Urinary bladder (tissue), 3 donors: ENCODE measurements at regions not wholly inside any gene's neighbourhood (a gene's known extent, or its start where the extent isn't known, plus 50 kb on each side); places are given as distances from the start of the nearest gene placed in this dataset.

Source experiments
- DNase-seq: peaks from one replicate; pipeline ENCODE4 v3.0.0-alpha.2; 2015; ENCODE audit errors: extremely low spot score
- H3K27ac ChIP-seq: one replicate; pipeline ENCODE4 v1.5.1; 2013; ENCODE audit warnings: low read depth, mild to moderate bottlenecking, moderate library complexity
- H3K36me3 ChIP-seq: one replicate; pipeline ENCODE4 v1.6.1; 2013; ENCODE audit warnings: mild to moderate bottlenecking, moderate library complexity; ENCODE audit not compliant: insufficient read depth
- H3K4me1 ChIP-seq: one replicate; pipeline ENCODE4 v1.6.1; 2013; ENCODE audit warnings: mild to moderate bottlenecking, moderate library complexity; ENCODE audit not compliant: insufficient read depth
- H3K4me3 ChIP-seq: one replicate; pipeline ENCODE4 v1.5.1; 2013; ENCODE audit warnings: low read depth, low read length
- WGBS: extraction: QIAGEN DNeasy Blood & Tissue Kit; methylation state at CpG from one replicate; pipeline ENCODE4 v1.1.7; 2013; 5-methylcytosine and 5-hydroxymethylcytosine counted together
- donor health status: healthy with polysubstance abuse.
- donor health status: healthy.

DNA sequence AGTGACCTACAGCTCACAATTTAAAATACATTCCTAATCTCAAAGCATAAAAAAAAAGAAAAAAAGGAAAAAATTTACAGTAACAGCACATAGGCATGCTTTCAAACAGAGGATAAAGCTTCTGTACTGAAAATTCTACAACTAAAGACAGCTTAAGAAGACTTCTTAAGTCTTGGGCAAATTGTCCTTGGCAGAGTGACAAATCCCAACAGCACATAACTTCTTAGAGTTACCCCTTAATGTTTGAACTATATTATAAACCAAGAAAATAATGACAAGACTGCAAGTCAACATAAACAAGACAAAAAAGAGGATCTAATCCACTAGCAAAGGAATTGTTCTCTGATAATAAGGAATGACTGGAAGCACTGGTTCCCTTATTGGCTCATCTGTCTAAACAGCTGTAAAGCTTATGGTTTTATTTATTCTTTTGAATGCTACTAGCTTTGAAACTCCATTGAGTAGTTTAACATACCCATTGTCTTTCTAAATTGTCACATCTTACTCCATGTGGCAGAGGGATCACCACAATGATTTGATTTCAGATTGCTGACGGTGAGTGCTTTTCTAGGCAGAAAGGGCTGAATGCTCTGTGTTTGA lies 1576.8 kb upstream of the GOT2 start:
- DNase-seq: no peak
- Histone ChIP-seq H3K27ac (no peak overlapping the region), H3K4me1 (no peaks in the 10 kb centered on the region), H3K36me3 (no peaks in the 10 kb centered on the region), H3K4me3 (no peak overlapping the region)
- 69% methylated on average over 1 of the region's 1 CpG for WGBS

DNA sequence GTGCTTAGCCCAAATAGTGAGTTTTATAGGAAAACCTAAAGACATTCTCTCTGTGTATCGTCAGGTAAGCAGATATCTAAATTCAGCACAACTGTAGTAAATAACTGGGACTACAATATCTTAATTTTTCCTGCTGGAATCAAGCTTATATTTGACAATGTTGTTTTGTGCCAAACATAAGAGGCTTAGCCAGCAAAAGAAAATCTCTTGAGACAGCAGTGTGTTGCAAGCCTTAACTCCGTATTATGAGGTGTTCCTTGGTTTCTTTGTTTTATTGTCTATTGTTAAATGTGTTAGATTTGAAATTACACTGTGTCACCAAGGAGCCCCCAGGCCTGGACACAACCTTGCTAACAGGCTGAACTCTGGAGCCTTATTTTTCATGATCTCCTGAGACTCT lies 1570.6 kb upstream of the GOT2 start:
- WGBS: 57% methylated on average over 2 of the region's 2 CpGs
- no peak overlapping the region for H3K27ac ChIP-seq
- no peak for DNase-seq
- no peaks in the 10 kb centered on the region for H3K4me1 ChIP-seq
- H3K4me3 ChIP-seq: no peak overlapping the region
- H3K36me3 ChIP-seq: no peaks in the 10 kb centered on the region

DNA sequence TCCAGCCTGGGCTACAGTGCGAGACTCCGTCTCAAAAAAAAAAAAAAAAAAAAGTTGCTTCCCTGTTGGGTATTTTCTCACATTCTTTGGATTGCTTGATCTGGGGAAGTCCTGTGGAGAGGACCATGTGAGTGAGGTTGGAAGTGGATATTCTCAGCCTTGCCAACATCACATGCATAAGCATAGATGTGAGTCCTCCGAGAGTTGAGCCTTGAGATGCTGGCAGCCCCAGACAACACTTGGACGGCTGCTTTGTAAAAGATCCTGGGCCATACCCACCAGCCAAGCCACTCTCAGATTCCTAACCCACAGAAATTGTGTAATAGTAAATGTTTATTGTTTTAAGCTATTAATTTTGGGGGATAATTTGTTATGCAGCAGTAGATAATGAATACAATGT lies 1570.0 kb upstream of the GOT2 start:
- Histone ChIP-seq H3K4me1 (no peaks in the 10 kb centered on the region), H3K36me3 (no peaks in the 10 kb centered on the region), H3K27ac (no peak overlapping the region), H3K4me3 (no peak overlapping the region)
- 93% methylated on average over 4 of the region's 4 CpGs for WGBS
- DNase-seq: no peak

DNA sequence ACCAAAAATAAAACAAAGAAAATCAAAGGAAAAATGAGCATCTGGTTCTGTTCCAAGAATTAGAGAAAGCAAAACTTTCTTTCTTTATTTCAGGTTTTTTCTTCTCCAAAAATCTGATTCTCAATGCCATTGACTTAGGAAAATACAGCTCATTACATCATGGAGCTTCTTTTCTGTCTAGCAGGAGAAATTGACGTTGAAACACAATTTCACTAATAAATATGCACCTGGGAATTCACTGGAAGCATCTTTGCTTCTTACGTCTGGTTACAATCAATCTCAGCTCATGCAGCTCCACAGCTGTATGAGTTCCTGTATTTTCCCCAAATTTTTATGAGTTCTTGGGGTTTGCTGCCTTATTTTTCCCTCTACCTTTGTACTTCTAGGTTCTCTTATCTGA lies 1568.6 kb upstream of the GOT2 start:
- H3K36me3 ChIP-seq: no peaks in the 10 kb centered on the region
- H3K27ac ChIP-seq: no peak overlapping the region
- H3K4me1 ChIP-seq: no peaks in the 10 kb centered on the region
- no peak for DNase-seq
- 58% methylated on average over 2 of the region's 2 CpGs for WGBS
- no peak overlapping the region for H3K4me3 ChIP-seq

DNA sequence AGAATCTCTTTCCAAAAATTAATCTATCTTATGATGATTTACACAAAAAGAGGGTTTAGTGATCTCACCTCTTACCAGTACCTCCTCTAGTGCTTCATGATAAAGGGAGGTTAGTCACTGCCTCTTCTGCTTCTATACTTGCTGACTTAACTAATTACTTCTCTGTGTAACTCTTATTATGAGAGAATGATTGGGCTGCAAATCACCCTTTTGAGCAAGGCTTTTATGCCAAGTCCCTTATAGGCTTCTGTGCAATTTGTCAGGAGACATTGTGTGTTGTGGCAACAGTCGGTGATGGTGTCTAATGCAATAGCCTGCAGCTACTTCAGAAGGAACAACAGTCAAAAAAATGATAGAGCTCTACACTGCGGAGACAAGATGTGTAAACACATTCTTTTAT lies 1568.1 kb upstream of the GOT2 start:
- no peak for DNase-seq
- WGBS: 64% methylated on average over 2 of the region's 2 CpGs
- Histone ChIP-seq H3K36me3 (no peaks in the 10 kb centered on the region), H3K4me3 (no peak overlapping the region), H3K4me1 (no peaks in the 10 kb centered on the region), H3K27ac (no peak overlapping the region)

DNA sequence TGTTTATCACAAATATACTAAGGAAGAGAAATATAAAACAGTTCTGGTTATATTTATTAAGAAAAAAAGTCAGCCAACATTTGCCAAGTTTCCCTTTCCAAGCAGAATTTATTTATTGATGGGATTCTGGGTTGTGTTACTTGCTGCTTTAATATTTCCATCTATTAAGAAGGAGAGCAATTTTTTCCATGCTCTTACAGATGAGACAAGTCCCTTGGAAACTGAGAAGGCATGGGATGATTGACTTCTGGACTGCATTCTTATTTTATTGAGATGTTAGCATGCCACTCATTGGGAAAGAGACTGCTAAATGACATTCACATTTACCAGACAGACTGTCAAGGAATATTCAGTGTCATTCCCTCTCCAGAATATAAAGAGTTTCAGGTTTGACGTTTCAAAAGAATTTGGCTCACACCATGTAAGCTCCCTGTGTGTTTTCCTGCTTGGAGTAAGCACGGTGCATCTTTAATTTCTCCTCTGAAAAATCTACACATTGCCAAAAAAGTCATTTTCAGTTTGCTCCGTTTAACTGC lies 1565.2 kb upstream of the GOT2 start:
- no peak overlapping the region for H3K27ac ChIP-seq
- DNase-seq: no peak
- H3K4me3 ChIP-seq: no peak overlapping the region
- H3K4me1 ChIP-seq: no peaks in the 10 kb centered on the region
- 71% methylated on average over 3 of the region's 3 CpGs for WGBS
- H3K36me3 ChIP-seq: no peaks in the 10 kb centered on the region

DNA sequence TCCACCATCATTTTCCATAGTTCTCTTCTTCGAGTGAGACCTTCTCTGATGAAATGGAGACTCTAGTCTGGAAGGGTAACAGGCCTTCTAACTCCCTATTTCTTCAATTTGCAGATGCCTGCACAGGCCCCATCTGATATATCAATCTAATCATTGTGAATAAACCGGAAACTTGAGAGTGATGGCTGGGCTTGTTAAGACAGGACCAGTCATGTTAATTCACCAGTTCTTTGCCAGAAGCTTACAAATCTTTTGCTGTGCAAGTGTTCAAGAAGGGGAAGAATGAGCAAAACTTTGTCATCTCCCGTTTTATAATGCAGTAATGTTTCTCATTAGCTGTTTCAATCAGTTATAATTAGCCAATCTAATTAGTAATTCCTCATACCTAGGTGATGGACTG lies 1561.3 kb upstream of the GOT2 start:
- no peaks in the 10 kb centered on the region for H3K36me3 ChIP-seq
- H3K27ac ChIP-seq: no peak overlapping the region
- DNase-seq: no peak
- 75% methylated on average over 3 of the region's 3 CpGs for WGBS
- H3K4me1 ChIP-seq: no peaks in the 10 kb centered on the region
- no peak overlapping the region for H3K4me3 ChIP-seq

DNA sequence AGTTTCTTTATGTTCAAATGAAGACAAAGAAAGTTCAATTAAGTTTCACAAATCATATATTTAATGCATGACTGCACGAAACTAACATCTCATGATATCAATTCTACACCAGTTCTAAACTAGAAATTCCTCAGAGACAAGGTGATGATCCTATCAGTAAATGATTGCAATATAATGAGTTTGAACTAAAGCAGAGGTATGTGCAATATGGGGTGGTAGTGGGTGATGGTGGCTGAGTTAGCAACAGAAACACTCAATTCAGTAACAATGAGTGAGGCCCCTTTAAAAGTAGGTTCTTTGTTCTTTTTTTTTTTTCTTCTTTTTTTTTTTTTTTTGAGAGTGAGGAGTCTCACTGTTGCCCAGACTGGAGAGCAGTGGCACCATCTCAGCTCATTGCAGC lies 1551.7 kb upstream of the GOT2 start:
- WGBS: 80% methylated on average over 1 of the region's 1 CpG
- H3K36me3 ChIP-seq: no peaks in the 10 kb centered on the region
- no peak overlapping the region for H3K4me3 ChIP-seq
- DNase-seq: no peak
- H3K27ac ChIP-seq: no peak overlapping the region
- no peaks in the 10 kb centered on the region for H3K4me1 ChIP-seq

DNA sequence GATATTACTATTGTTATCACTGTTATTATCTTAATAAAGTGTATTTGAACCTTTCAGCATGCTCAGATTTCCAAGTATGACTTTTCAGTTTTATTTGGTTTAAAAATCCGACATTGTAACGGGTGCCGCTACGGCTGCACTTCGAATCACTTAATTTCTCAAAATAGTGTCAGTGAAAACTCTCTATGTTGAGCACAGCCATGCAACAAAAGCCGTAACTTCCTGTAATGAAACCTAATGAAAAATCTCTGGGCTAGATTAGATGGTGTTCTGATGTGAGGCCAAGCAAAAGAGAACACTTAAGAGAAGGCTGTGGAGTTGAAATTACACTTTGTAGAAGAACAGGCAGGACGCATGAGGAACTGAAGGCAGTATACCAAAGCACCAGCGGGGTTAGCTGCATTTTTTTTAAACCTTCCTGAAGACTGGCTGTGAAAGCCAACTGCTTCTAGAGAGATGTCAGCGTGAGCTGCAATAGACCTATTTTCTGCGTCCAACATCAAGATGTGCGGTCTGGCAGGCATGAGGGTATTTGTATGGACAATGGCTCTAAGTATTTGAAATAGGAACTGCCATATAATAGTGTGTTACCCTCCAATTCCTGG lies 1545.0 kb upstream of the GOT2 start:
- no peaks in the 10 kb centered on the region for H3K4me1 ChIP-seq
- 48% methylated on average over 11 of the region's 11 CpGs for WGBS
- no peak overlapping the region for H3K27ac ChIP-seq
- no peaks in the 10 kb centered on the region for H3K36me3 ChIP-seq
- H3K4me3 ChIP-seq: no peak overlapping the region
- DNase-seq: no peak

DNA sequence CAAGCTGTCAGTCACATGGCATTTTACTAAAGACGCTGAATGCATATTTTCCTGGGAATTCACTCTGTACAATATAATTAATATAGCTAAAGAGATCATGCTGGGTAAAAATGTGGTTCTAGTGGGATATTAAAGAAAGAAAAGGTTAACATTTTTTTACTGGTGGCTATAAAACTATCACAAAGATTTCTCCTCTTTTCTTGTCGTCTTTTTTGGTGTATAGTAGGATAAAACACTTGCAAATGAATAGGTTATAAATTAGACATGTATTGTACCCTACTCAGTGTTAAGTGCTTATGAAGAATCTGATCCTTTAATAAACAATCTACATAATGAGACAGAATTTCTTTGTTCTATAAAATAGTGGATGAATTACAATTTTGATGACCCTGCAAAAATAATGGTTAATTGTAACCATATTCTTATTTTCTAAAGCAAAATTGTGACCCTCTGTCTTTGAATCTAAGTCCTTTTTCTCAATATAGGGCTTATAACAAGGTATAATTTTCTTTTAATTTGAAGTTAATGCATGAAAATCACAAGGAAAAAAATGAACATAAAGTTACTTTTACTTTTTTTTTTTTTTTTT lies 1540.4 kb upstream of the GOT2 start:
- DNase-seq: no peak
- no peaks in the 10 kb centered on the region for H3K4me1 ChIP-seq
- H3K4me3 ChIP-seq: no peak overlapping the region
- 59% methylated on average over 2 of the region's 2 CpGs for WGBS
- no peak overlapping the region for H3K27ac ChIP-seq
- no peaks in the 10 kb centered on the region for H3K36me3 ChIP-seq

DNA sequence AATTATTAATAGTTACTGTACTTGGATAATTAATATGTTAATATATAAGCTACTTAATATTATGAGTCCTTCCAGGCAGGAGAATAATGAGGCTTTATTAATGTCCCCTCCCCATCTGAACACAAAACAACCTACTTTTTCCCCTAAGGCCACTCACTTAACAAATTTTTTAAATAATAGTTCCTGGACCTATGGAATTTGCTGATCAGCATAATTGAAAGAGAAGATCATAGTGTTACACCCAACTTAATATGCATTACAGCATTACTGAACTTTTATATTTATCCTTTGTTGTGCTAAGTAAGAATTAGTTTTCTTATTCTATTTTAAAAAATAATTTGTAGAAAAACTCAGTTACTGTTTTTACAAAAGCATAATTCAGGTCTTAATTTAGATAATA lies 1537.7 kb upstream of the GOT2 start:
- H3K27ac ChIP-seq: no peak overlapping the region
- no peak overlapping the region for H3K4me3 ChIP-seq
- DNase-seq: no peak
- no peaks in the 10 kb centered on the region for H3K4me1 ChIP-seq
- no peaks in the 10 kb centered on the region for H3K36me3 ChIP-seq

DNA sequence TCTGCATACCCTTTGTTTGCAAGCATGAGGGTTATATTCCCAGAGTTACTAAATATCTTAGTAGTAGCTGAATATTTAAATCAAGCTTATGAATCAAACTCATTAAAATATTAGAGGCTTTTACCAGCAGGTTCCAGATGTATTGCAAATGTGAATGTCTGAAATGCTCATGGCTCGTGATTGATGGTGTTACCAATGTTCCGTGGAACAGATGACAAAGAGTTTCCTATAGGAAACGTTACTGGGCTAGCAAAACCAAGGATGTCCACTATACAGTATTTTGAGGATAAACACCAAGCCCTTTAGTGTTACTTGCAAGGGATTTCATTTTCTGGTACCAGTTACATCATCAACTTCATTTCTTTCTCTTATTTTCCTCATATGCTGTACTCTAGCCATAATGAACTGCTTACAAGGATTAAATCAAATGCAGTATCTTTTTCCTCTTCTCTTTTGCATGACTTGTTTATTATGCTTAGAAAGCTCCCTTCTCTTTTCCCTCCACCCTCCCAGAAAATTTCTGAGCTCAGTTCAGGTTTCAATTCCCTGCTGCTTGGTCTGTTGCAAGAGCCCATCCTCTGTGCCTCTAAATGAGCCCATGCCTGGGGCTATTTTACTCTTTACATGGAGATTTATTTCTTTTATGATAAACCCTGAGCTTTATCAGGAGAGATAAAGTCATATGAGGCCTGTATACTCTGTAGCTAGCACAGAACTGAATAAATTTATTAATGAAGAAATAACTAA lies 1537.1 kb upstream of the GOT2 start:
- Histone ChIP-seq H3K4me1 (no peaks in the 10 kb centered on the region), H3K27ac (no peak overlapping the region), H3K36me3 (no peaks in the 10 kb centered on the region), H3K4me3 (no peak overlapping the region)
- no peak for DNase-seq
- WGBS: 51% methylated on average over 3 of the region's 3 CpGs

DNA sequence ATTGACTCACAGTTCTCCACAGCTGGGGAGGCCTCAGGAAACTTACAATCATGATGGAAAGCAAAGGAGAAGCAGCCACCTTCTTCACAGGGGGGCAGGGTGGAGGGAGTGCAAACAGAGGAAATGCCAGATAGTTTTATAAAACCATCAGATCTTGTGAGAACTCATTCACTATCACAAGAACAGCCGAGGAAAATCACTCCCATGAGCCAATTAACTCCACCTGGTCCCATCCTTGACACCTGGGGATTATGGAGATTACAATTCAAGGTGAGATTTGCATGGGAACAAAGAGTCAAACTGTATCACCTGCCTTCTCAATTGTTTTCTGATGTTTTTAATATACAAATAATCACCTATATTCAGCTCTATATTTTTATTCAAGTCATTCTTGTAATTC lies 1527.3 kb upstream of the GOT2 start:
- no peaks in the 10 kb centered on the region for H3K4me1 ChIP-seq
- no peak for DNase-seq
- no peak overlapping the region for H3K4me3 ChIP-seq
- WGBS: 39% methylated on average over 1 of the region's 1 CpG
- no peaks in the 10 kb centered on the region for H3K36me3 ChIP-seq
- H3K27ac ChIP-seq: no peak overlapping the region

DNA sequence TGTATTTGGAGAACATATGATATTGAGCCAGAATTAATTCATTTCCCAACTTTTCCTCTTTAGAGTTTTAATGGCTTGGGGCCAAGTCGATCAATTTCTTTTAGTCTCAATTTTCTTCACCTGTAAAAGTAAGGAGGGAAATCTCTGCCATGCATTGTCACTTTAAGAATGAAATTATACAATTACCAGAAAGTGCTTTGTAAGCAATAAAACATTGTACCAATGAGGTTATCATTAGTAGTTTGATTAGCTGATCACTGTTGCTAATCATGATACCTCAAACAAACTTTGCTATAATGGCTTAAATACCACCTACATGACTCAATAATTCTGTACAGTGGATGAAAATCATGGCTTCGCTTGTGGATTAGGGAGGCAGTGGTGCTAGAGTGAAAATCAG lies 1525.8 kb upstream of the GOT2 start:
- DNase-seq: no peak
- 89% methylated on average over 2 of the region's 2 CpGs for WGBS
- Histone ChIP-seq H3K4me1 (no peaks in the 10 kb centered on the region), H3K36me3 (no peaks in the 10 kb centered on the region), H3K4me3 (no peak overlapping the region), H3K27ac (no peak overlapping the region)
